Stimulated activated memory B cell treated with anti-CD40 and anti-IgM and Interleukin-4, amounts not matched to agents 10 μg/mL and 1 μg/mL and 100 μg/mL, for 72 hours (primary cell): ENCODE measurements at regions not wholly inside any gene's neighbourhood (a gene's known extent, or its start where the extent isn't known, plus 50 kb on each side); places are given as distances from the start of the nearest gene placed in this dataset.

ENCODE experiments used
- ATAC-seq: fragments of 150-1000 bp; cut with Tn5 transposase; 2 replicates; pipeline ENCODE4 v1.10.0; 2021
- H3K27ac Mint-ChIP-seq: one replicate; pipeline ENCODE4 v1.8.0; 2022; ENCODE audit warnings: mild to moderate bottlenecking, mixed read lengths
- H3K27me3 Mint-ChIP-seq: one replicate; pipeline ENCODE4 v1.8.0; 2022; ENCODE audit warnings: mixed read lengths
- H3K36me3 Mint-ChIP-seq: one replicate; pipeline ENCODE4 v1.8.0; 2022; ENCODE audit warnings: mixed read lengths
- H3K4me1 Mint-ChIP-seq: one replicate; pipeline ENCODE4 v1.8.0; 2022; ENCODE audit warnings: mixed read lengths
- H3K4me3 Mint-ChIP-seq: one replicate; pipeline ENCODE4 v1.8.0; 2022; ENCODE audit warnings: mild to moderate bottlenecking, moderate library complexity, mixed read lengths
- H3K9me3 Mint-ChIP-seq: one replicate; pipeline ENCODE4 v1.8.0; 2022; ENCODE audit warnings: mixed read lengths

GRCh38 chr4:65924843-65925242 lies 254.6 kb upstream of the EPHA5 start:
- Mint-ChIP-seq H3K4me3 (no peak overlapping the region), H3K27ac (no peak overlapping the region), H3K27me3 (no peaks in the 10 kb centered on the region), H3K9me3 (peaks cover 4% of the 10 kb centered on the region), H3K4me1 (no peaks in the 10 kb centered on the region), H3K36me3 (no peaks in the 10 kb centered on the region)
- no peak for ATAC-seq

GRCh38 chr4:65923616-65924015 lies 253.3 kb upstream of the EPHA5 start:
- H3K36me3 Mint-ChIP-seq: no peaks in the 10 kb centered on the region
- H3K4me1 Mint-ChIP-seq: no peaks in the 10 kb centered on the region
- no peak overlapping the region for H3K4me3 Mint-ChIP-seq
- no peak for ATAC-seq
- H3K27ac Mint-ChIP-seq: no peak overlapping the region
- H3K27me3 Mint-ChIP-seq: no peaks in the 10 kb centered on the region
- peaks cover 4% of the 10 kb centered on the region for H3K9me3 Mint-ChIP-seq

- Mint-ChIP-seq H3K36me3 (no peaks in the 10 kb centered on the region), H3K4me3 (no peak overlapping the region), H3K27ac (no peak overlapping the region), H3K4me1 (no peaks in the 10 kb centered on the region), H3K27me3 (no peaks in the 10 kb centered on the region), H3K9me3 (peaks cover 4% of the 10 kb centered on the region)
- no peak for ATAC-seq
These were observed 250.9 kb upstream of the EPHA5 start for GRCh38 chr4:65921180-65921579.

DNA sequence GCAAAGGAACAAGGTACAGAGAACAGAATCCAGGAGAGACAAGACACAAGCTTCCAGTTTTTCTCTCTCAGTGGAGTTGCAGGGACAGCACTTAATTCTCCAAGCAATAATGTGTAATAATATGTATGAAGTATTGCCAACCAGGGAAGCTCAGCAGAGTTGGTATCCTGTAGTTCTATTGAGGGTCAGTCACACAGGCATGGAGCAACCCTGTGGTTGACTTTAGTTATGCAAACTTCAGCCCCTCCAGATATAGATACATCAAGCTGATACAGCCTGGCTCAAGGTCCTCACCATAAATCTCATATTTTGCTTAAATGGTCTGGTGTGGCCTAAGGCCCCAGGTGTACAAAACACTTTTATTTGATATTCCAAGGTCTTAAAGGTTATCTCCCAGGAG lies 248.6 kb upstream of the EPHA5 start:
- no peaks in the 10 kb centered on the region for H3K36me3 Mint-ChIP-seq

GRCh38 chr4:65918212-65918611 lies 247.9 kb upstream of the EPHA5 start:
- peaks cover 3% of the 10 kb centered on the region for H3K9me3 Mint-ChIP-seq
- ATAC-seq: no peak
- H3K27ac Mint-ChIP-seq: no peak overlapping the region
- H3K27me3 Mint-ChIP-seq: no peaks in the 10 kb centered on the region
- no peaks in the 10 kb centered on the region for H3K4me1 Mint-ChIP-seq
- H3K4me3 Mint-ChIP-seq: no peak overlapping the region
- no peaks in the 10 kb centered on the region for H3K36me3 Mint-ChIP-seq

More for the DNA sequence above, 248.6 kb upstream of the EPHA5 start:
- Mint-ChIP-seq H3K27me3 (no peaks in the 10 kb centered on the region), H3K9me3 (peaks cover 3% of the 10 kb centered on the region), H3K27ac (no peak overlapping the region), H3K4me1 (no peaks in the 10 kb centered on the region), H3K4me3 (no peak overlapping the region)
- ATAC-seq: no peak

GRCh38 chr4:65917486-65917885 lies 247.2 kb upstream of the EPHA5 start:
- Mint-ChIP-seq H3K4me3 (no peak overlapping the region), H3K4me1 (no peaks in the 10 kb centered on the region), H3K27me3 (no peaks in the 10 kb centered on the region), H3K36me3 (no peaks in the 10 kb centered on the region), H3K27ac (no peak overlapping the region), H3K9me3 (peaks cover 3% of the 10 kb centered on the region)
- ATAC-seq: no peak

DNA sequence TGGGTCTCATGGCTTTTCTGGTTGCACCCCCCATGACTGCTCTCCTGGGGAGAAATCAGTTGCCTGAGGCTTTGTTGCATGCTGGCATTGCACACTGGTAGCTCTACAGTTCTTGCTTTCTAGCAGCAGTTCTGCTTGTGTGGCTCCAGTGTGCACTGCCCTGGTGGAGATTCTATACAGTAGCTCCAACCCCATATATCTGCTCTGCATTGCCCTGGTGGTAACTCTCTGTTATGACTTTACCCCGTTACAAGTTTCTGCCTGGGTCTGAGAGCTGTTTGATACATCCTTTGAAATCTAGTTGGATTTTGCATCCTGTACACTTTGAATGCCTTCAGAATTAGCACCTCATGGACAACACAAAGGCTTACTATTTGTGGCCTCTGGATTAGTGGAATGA lies 241.4 kb upstream of the EPHA5 start:
- H3K27ac Mint-ChIP-seq: no peak overlapping the region

GRCh38 chr4:65893957-65894755 lies 223.9 kb upstream of the EPHA5 start:
- no peak for ATAC-seq
- Mint-ChIP-seq H3K27ac (no peak overlapping the region), H3K4me1 (no peaks in the 10 kb centered on the region), H3K36me3 (no peaks in the 10 kb centered on the region), H3K9me3 (peaks cover 7% of the 10 kb centered on the region), H3K27me3 (no peaks in the 10 kb centered on the region), H3K4me3 (no peak overlapping the region)

More for the DNA sequence above, 241.4 kb upstream of the EPHA5 start:
- no peak overlapping the region for H3K4me3 Mint-ChIP-seq
- peaks cover 3% of the 10 kb centered on the region for H3K9me3 Mint-ChIP-seq
- no peaks in the 10 kb centered on the region for H3K4me1 Mint-ChIP-seq
- ATAC-seq: no peak
- H3K36me3 Mint-ChIP-seq: no peaks in the 10 kb centered on the region
- no peaks in the 10 kb centered on the region for H3K27me3 Mint-ChIP-seq

GRCh38 chr4:65893271-65893670 lies 223.0 kb upstream of the EPHA5 start:
- Mint-ChIP-seq H3K4me3 (no peak overlapping the region), H3K9me3 (peaks cover 7% of the 10 kb centered on the region), H3K4me1 (no peaks in the 10 kb centered on the region), H3K36me3 (no peaks in the 10 kb centered on the region), H3K27ac (no peak overlapping the region), H3K27me3 (no peaks in the 10 kb centered on the region)
- ATAC-seq: no peak

DNA sequence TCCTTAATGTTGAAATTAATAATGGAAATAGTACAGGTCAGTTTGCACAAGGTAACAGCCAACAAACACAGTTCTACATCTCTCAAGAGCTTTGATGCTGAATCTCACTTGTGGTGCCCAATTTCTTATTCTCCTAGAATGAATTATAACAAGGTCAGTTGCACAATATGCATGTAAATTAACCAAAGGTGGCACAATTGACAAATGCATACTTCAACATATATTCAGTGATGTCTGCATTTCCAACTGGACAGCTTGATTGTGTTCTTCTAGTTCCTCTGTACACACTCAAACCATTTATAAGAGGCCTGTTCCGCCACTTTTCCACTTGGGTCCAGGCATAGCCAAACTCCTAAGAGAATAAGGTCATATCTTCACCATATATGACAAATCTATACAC lies 210.3 kb upstream of the EPHA5 start:
- ATAC-seq: no peak
- no peaks in the 10 kb centered on the region for H3K36me3 Mint-ChIP-seq
- H3K27ac Mint-ChIP-seq: no peak overlapping the region
- H3K4me3 Mint-ChIP-seq: no peak overlapping the region
- H3K4me1 Mint-ChIP-seq: no peaks in the 10 kb centered on the region
- no peaks in the 10 kb centered on the region for H3K9me3 Mint-ChIP-seq
- H3K27me3 Mint-ChIP-seq: no peaks in the 10 kb centered on the region

DNA sequence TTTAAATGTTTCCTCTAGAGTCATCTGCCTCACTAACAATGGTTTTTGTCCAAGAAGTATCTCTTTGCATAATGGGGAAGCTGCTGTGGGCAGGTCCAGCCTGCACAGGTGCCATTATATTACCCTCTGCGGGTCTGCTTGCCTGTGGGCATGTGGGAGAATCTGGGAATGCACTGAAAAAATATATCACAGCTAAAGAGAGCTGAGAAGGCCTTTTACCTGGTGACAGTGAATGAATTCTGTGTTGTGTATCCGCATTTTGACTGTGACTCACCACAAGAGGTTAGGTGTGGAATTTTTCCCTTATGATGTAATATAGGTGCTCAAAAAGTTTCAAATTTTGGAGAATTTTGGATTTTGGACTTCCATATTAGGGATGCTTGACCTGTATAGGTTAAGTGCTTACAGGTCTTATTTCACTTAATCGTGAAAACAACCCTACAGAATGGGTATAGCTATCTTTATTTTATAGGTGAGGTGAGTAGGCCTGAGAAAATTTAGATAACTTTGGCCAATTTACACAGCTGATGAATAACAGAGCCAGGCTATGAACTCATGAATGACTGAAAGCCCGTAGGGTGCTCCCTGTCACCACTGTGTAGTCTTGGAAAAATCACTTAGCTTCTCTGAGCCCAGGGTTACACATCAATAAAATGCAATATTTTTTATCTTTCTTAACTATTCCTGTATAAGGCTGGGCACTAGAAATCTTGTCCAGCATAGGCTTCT lies 198.0 kb upstream of the EPHA5 start:
- H3K27me3 Mint-ChIP-seq: no peaks in the 10 kb centered on the region

DNA sequence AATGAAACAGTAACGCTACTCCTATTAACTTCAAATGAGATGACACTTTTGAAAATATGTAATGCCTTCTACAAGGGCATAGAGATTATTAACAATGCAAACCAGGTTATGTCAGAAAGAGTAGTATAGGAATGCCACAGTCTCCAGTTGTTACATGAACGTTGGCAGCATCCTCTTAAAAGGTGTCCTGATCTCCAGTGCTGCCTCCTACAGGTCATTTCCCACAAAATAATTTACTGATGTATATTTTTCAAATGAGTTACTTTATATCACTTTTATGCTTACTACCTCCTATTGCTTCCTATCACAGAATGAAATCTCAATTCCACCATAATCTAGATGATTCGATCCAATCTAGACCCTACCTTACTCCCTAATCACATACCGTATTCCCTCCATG lies 195.2 kb upstream of the EPHA5 start:
- Mint-ChIP-seq H3K4me3 (no peak overlapping the region), H3K27me3 (no peaks in the 10 kb centered on the region), H3K9me3 (peaks cover 8% of the 10 kb centered on the region), H3K27ac (no peak overlapping the region), H3K36me3 (no peaks in the 10 kb centered on the region), H3K4me1 (no peaks in the 10 kb centered on the region)
- no peak for ATAC-seq

More for the DNA sequence above, 198.0 kb upstream of the EPHA5 start:
- Mint-ChIP-seq H3K4me3 (no peak overlapping the region), H3K9me3 (peaks cover 3% of the 10 kb centered on the region), H3K36me3 (no peaks in the 10 kb centered on the region), H3K27ac (no peak overlapping the region), H3K4me1 (no peaks in the 10 kb centered on the region)
- no peak for ATAC-seq

- Mint-ChIP-seq H3K9me3 (peaks cover 8% of the 10 kb centered on the region), H3K36me3 (no peaks in the 10 kb centered on the region), H3K4me1 (no peaks in the 10 kb centered on the region), H3K27ac (no peak overlapping the region), H3K4me3 (no peak overlapping the region), H3K27me3 (no peaks in the 10 kb centered on the region)
- ATAC-seq: no peak
These were observed 191.7 kb upstream of the EPHA5 start for GRCh38 chr4:65861993-65862392.

GRCh38 chr4:65845199-65845773 lies 175.0 kb upstream of the EPHA5 start:
- Mint-ChIP-seq H3K4me3 (no peak overlapping the region), H3K4me1 (no peaks in the 10 kb centered on the region), H3K36me3 (no peaks in the 10 kb centered on the region), H3K9me3 (peaks cover 6% of the 10 kb centered on the region), H3K27me3 (no peaks in the 10 kb centered on the region), H3K27ac (no peak overlapping the region)
- no peak for ATAC-seq

- Mint-ChIP-seq H3K4me1 (no peaks in the 10 kb centered on the region), H3K36me3 (no peaks in the 10 kb centered on the region), H3K27me3 (no peaks in the 10 kb centered on the region), H3K9me3 (no peaks in the 10 kb centered on the region), H3K4me3 (no peak overlapping the region), H3K27ac (no peak overlapping the region)
- no peak for ATAC-seq
These were observed 169.1 kb upstream of the EPHA5 start for GRCh38 chr4:65839164-65839931.
